Activated naive CD4-positive, alpha-beta T cell (primary cell): ENCODE measurements at regions not wholly inside any gene's neighbourhood (a gene's known extent, or its start where the extent isn't known, plus 50 kb on each side); places are given as distances from the start of the nearest gene placed in this dataset.

Experiments
- DNase-seq, 4 experiments: peaks; one replicate each; lab custom pipeline; 2025; lab: John Stamatoyannopoulos, UW

- DNase-seq: no peak
These were observed 52.0 kb upstream of the OSBPL8 start for GRCh38 chr12:76611533-76611932.

DNA sequence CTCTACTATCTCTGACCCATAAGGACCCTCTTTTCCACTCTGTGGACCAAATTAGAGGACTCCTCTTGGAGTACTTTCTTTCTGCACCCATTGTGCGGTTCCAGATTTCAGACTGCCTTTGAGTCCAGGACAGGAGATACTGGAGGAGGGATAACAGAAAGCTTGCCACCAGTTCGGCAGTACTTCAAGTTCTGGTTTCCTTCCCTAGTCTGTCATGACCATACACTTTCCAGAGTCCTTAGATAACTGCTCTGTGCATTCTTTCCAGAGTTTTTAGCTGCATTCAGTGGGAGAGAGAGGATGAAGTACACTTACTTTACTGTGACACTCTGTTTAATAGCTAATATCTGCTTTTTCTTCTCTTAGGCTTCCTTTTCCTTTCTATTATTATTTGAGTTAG is 54.8 kb upstream of the OSBPL8 start:
- no peak for DNase-seq

DNA sequence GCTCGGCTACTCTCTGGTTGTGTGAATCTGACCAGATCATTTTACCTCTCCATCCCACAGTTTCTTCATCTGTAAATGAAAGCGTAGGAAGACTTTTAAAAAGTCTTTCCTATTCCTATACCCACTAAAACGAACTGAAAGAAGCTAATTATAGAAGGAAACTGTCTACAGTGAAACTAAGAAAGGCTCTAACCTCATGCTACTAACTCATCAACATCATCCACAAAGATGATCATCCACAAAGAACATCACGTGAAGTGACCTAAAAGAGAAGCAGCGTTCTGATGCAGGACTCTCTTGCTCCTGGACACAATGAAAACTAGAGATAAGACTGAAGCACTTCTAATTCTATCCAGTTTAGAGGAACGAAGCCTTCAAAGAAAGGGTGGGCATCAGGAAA is 58.5 kb upstream of the OSBPL8 start:
- no peak for DNase-seq

GRCh38 chr12:76621582-76622024 is 62.0 kb upstream of the OSBPL8 start:
- peak in 3 of 4 experiments; percentile 22 to 47 (median 42) for DNase-seq

GRCh38 chr12:76622351-76622750 is 62.8 kb upstream of the OSBPL8 start:
- no peak for DNase-seq

- DNase-seq: no peak
These were observed 63.3 kb upstream of the OSBPL8 start for GRCh38 chr12:76622915-76623314.

DNA sequence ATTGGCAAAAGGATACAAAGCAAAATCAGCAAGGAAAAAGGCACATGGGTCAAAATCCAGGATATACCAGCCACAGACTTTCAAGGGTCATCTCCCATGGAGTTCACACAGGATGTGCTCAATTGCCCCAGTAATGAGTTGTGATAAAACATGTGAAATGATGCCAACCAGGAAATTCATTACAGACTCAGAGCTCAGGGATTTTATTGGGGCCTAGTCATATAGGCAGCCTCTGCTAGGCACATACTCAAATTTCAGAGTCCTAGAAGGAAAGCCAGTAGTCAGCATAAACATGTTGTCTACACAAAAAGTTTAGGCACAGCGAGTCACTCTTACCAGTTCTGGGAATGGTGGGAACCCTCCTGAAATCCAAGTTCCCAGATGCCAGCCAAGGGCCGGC is 64.4 kb upstream of the OSBPL8 start:
- DNase-seq: no peak

DNA sequence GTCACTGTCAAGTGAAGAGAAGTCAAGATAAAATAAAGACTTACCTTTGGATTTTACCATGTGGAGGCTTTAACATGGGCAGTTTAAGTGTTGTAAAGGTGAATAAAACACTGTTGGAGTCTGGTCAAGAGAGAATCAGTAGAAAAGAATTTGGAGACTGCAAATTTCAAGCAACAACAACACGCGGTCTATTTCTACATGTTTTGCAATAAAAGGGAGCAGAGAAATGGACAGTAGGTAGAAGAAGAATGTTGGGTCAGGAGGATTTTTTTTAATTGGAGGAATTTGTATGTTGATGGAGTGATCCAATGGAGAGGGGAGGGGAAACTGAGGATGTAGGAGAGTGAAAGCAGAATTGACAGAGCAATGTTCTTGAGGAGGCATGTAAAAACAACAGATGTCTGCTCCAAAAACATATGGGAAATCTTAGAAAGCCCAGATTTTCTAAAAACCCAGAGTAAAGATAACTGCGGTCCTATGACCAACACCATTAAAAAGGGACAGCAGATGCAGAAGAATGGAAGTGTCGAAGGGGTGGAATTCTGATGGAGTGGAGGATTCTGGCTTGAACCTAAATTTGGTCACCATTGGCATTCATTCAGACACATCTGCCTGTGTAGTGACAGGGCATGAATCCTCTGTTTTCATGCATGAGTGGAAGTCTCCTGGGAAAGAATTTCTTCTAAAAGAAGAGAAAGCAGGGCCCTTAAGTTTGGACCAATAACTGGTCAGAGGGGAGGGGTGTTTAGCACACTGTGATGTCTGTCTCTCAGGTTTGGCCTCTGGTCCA is 68.0 kb upstream of the OSBPL8 start:
- no peak for DNase-seq

DNA sequence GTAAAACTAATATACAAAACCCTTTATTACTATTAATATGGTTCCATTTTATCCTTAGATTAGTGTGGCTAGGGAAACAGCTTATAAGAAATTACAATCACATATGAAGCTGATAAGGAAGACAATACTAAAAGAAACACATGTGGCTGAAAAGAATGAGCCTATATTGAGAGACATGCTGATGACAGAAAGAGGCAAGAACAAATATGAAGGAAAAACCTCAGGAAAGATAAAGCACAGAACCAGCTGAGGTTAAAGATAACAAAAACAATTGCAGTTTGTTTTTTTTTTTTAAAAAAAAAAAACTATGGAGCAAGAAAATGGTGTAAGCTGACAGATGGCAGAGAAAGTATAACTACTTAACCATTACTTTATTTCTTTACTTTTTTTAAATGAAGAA is 69.2 kb upstream of the OSBPL8 start:
- no peak for DNase-seq

DNA sequence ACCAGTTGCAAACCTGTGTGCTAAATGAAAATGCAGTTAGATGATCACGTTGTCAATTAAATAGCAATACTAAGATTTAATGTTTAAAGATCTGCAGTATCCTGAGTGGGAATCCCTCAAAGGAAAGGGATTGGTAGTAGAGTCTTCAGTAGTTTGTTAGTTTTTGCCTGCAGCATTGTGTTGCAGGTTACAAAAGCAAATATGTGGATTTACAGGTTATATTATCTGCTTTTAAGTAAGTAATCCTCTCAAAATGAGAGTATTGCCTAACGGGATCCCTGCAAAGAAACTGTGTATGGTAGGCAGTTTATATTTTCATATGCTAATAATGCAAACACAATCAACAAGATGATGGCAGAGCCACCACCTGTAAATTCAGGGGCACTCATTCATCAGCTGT is 72.2 kb upstream of the OSBPL8 start:
- DNase-seq: no peak

- no peak for DNase-seq
These were observed 73.8 kb upstream of the OSBPL8 start for GRCh38 chr12:76633415-76633814.

DNA sequence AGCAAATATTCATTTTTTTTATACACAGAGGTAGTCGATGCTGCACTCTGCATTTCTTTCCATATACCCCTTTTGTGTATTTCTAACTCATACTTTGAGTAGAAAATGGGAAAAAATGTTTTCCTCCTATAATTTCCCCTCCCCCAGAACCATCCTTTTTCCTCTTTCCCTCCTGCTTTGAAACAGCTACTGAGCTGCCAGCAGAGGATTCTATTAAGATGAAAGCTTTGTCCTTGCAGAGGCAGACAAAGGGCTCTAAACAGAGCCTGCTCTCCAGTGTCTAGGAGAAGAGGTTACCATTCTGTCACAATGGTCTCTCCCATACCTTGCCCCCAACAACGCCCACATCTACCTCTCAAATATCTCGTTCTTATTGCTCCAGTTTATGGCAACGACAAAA is 74.6 kb upstream of the OSBPL8 start:
- no peak for DNase-seq

GRCh38 chr12:76636121-76636692 is 76.6 kb upstream of the OSBPL8 start:
- DNase-seq: no peak

DNA sequence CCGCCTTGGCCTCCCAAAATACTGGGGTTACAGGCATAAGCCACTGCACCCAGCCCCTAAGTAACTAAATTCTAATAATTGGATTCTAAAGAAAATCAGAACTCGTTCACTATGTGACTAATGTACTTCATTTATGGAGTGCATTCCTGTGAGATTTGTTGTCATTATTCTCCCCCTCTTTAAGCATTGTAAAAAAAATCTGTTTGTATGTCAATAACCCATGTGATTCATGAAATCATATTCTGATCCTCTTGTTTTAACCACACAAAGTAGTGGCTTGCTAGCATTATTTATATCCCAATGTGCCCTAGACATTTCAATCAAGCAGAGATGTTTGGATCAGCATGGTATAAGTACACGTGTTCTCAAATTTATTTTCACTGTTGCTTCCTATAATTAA is 78.2 kb upstream of the OSBPL8 start:
- no peak for DNase-seq

- no peak for DNase-seq
These were observed 80.1 kb upstream of the OSBPL8 start for GRCh38 chr12:76639646-76640045.

DNA sequence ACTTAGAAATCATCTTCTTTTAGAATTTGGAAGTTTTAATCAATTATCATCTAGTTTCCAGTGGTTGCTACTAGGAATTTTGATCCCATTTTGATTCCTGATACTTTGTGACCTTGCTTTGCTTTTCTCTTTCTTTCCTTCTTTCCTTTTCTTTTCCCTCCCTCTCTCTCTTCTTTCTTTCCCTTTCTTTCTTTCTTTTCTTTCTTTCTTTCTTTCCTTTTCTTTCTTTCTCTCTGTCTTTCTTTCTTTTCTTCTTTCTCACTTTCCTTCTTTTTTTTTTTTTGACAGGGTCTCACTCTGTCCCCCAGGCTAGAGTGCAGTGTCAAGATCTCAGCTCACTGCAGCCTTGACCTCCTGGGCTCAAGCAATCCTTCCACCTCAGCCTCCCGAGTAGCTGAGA is 81.5 kb upstream of the OSBPL8 start:
- DNase-seq: no peak

- no peak for DNase-seq
These were observed 82.4 kb upstream of the OSBPL8 start for GRCh38 chr12:76641961-76642360.

DNA sequence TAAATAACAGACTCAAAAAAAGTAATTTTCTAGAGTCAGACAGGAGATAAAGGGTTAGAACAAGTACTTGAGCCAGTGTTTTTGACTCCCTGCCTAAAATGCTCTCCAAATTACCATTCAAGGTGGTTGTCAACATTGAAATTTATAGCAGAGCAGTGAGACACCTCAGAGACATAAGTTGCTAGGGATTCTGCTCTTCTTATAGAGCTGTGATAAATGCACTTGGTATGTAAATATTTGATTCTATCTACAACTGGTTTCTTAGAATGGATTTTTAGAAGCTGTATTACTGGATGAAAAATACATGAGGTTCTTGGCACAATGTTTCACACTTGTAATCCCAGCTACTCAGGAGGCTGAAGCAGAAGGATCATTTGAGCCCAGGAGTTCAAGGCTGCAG is 83.9 kb upstream of the OSBPL8 start:
- DNase-seq: no peak

- no peak for DNase-seq
These were observed 85.4 kb upstream of the OSBPL8 start for GRCh38 chr12:76644950-76645349.

- DNase-seq: no peak
These were observed 86.4 kb upstream of the OSBPL8 start for GRCh38 chr12:76645934-76646333.

DNA sequence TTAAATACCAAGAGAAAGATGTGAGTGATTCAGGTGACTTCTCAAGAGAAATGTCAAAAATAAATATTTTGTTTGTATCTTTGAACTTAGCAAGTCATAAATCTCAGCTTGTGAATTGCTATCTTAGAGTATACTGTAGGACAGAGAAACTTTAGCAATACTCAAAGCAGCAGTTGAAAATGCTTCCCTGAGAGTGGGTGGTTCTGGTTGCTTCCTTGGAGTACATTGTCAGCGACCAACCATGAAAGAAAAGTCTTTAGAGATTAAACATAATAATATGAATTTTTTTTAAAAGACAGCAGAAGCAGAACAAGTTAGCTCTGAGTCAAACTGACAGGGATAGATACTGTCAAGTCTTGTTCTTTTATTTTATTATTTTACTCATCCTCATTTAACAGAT is 86.8 kb upstream of the OSBPL8 start:
- DNase-seq: no peak

GRCh38 chr12:76649099-76649498 is 89.5 kb upstream of the OSBPL8 start:
- no peak for DNase-seq

GRCh38 chr12:76652402-76652801 is 92.8 kb upstream of the OSBPL8 start:
- no peak for DNase-seq

- DNase-seq: no peak
These were observed 93.8 kb upstream of the OSBPL8 start for GRCh38 chr12:76653342-76653741.
